ENCODE measurements at regions not wholly inside any gene's neighbourhood (a gene's known extent, or its start where the extent isn't known, plus 50 kb on each side); places are given as distances from the start of the nearest gene placed in this dataset.

GRCh38 chr1:91152331-91152730 is 130.5 kb upstream of the ZNF644 start:
- Histone ChIP-seq H3K27ac (ENCODE audit: low read depth, low read length) (no peak overlapping the region), H3K27me3 (ENCODE audit: insufficient read depth, low read length) (no peaks in the 10 kb centered on the region), H2AFZ (ENCODE audit: low read length) (no peak overlapping the region), H3K36me3 (ENCODE audit: insufficient read depth, low read length) (no peaks in the 10 kb centered on the region), H3K4me2 (ENCODE audit: insufficient read depth, low read length) (no peak overlapping the region), H4K20me1 (ENCODE audit: insufficient read depth, low read length) (no peaks in the 10 kb centered on the region), H3K79me2 (ENCODE audit: insufficient read depth, low read length) (no peaks in the 10 kb centered on the region), H3K9me3 (ENCODE audit: low read depth, low read length) (no peaks in the 10 kb centered on the region), H3K4me1 (ENCODE audit: insufficient read depth, low read length) (no peaks in the 10 kb centered on the region), H3K4me3 (ENCODE audit: insufficient read depth, low read length) (no peak overlapping the region)
- no peak for DNase-seq (ENCODE audit: insufficient read length, low spot score, missing footprints)
- no peak for TF ChIP-seq CTCF (IDR thresholded peaks at IDR 0.05; ENCODE audit: extremely low read depth, low read depth, low read length)

GRCh38 chr1:91151702-91152101 is 129.9 kb upstream of the ZNF644 start:
- no peak overlapping the region for H3K4me3 ChIP-seq (ENCODE audit: insufficient read depth, low read length)

GRCh38 chr1:91148641-91149069 is 126.8 kb upstream of the ZNF644 start:
- Histone ChIP-seq H3K36me3 (ENCODE audit: insufficient read depth, low read length) (no peaks in the 10 kb centered on the region), H3K4me3 (ENCODE audit: insufficient read depth, low read length) (no peak overlapping the region), H3K9me3 (ENCODE audit: low read depth, low read length) (no peaks in the 10 kb centered on the region), H3K27ac (ENCODE audit: low read depth, low read length) (no peak overlapping the region), H3K27me3 (ENCODE audit: insufficient read depth, low read length) (no peaks in the 10 kb centered on the region), H3K79me2 (ENCODE audit: insufficient read depth, low read length) (no peaks in the 10 kb centered on the region), H3K4me1 (ENCODE audit: insufficient read depth, low read length) (no peaks in the 10 kb centered on the region), H4K20me1 (ENCODE audit: insufficient read depth, low read length) (no peaks in the 10 kb centered on the region), H2AFZ (ENCODE audit: low read length) (no peak overlapping the region), H3K4me2 (ENCODE audit: insufficient read depth, low read length) (no peak overlapping the region)
- no peak for TF ChIP-seq CTCF (IDR thresholded peaks at IDR 0.05; ENCODE audit: extremely low read depth, low read depth, low read length)
- no peak for DNase-seq (ENCODE audit: insufficient read length, low spot score, missing footprints)

More at GRCh38 chr1:91151702-91152101, 129.9 kb upstream of the ZNF644 start:
- H2AFZ ChIP-seq (ENCODE audit: low read length) = no peak overlapping the region
- H3K9me3 ChIP-seq (ENCODE audit: low read depth, low read length) = no peaks in the 10 kb centered on the region
- no peaks in the 10 kb centered on the region for H4K20me1 ChIP-seq (ENCODE audit: insufficient read depth, low read length)
- no peaks in the 10 kb centered on the region for H3K79me2 ChIP-seq (ENCODE audit: insufficient read depth, low read length)
- H3K4me2 ChIP-seq (ENCODE audit: insufficient read depth, low read length) = no peak overlapping the region
- no peaks in the 10 kb centered on the region for H3K4me1 ChIP-seq (ENCODE audit: insufficient read depth, low read length)
- no peak overlapping the region for H3K27ac ChIP-seq (ENCODE audit: low read depth, low read length)
- H3K36me3 ChIP-seq (ENCODE audit: insufficient read depth, low read length) = no peaks in the 10 kb centered on the region
- no peaks in the 10 kb centered on the region for H3K27me3 ChIP-seq (ENCODE audit: insufficient read depth, low read length)
- TF ChIP-seq CTCF (IDR thresholded peaks at IDR 0.05; ENCODE audit: extremely low read depth, low read depth, low read length) = no peak
- DNase-seq (ENCODE audit: insufficient read length, low spot score, missing footprints) = no peak

- no peak overlapping the region for H3K4me3 ChIP-seq (ENCODE audit: insufficient read depth, low read length)
- H3K36me3 ChIP-seq (ENCODE audit: insufficient read depth, low read length) = no peaks in the 10 kb centered on the region
- DNase-seq (ENCODE audit: insufficient read length, low spot score, missing footprints) = no peak
- no peaks in the 10 kb centered on the region for H3K4me1 ChIP-seq (ENCODE audit: insufficient read depth, low read length)
- H3K4me2 ChIP-seq (ENCODE audit: insufficient read depth, low read length) = no peak overlapping the region
- H3K79me2 ChIP-seq (ENCODE audit: insufficient read depth, low read length) = no peaks in the 10 kb centered on the region
- no peak overlapping the region for H2AFZ ChIP-seq (ENCODE audit: low read length)
- H3K27me3 ChIP-seq (ENCODE audit: insufficient read depth, low read length) = no peaks in the 10 kb centered on the region
- no peak for TF ChIP-seq CTCF (IDR thresholded peaks at IDR 0.05; ENCODE audit: extremely low read depth, low read depth, low read length)
- no peaks in the 10 kb centered on the region for H3K9me3 ChIP-seq (ENCODE audit: low read depth, low read length)
- no peak overlapping the region for H3K27ac ChIP-seq (ENCODE audit: low read depth, low read length)
- no peaks in the 10 kb centered on the region for H4K20me1 ChIP-seq (ENCODE audit: insufficient read depth, low read length)
Observed at GRCh38 chr1:91141858-91142257, 120.0 kb upstream of the ZNF644 start.

All from osteoblast (primary cell).